NCI-H146 treated with DMSO at 0.1 percent for 48 hours (cell line): ENCODE measurements at regions not wholly inside any gene's neighbourhood (a gene's known extent, or its start where the extent isn't known, plus 50 kb on each side); places are given as distances from the start of the nearest gene placed in this dataset.
A peak's percentile ranks its signal among the peaks of the same experiment; 100 is the strongest.

ENCODE experiments used
- DNase-seq: peaks from one replicate; lab custom pipeline; 2025; ENCODE audit not compliant: unreplicated experiment; lab: John Stamatoyannopoulos, UW

GRCh38 chr2:234730066-234730640, 221.7 kb upstream of the SH3BP4 start:
- peak; percentile 30 for DNase-seq

GRCh38 chr2:234725528-234726264, 226.1 kb upstream of the SH3BP4 start:
- DNase-seq: no peak

GRCh38 chr2:234724850-234725249, 227.0 kb upstream of the SH3BP4 start:
- DNase-seq: no peak

GRCh38 chr2:234723400-234723799, 226.5 kb upstream of the ARL4C start:
- no peak for DNase-seq

- no peak for DNase-seq
These were observed 225.3 kb upstream of the ARL4C start for GRCh38 chr2:234722176-234722575.

GRCh38 chr2:234719116-234719716, 222.3 kb upstream of the ARL4C start:
- no peak for DNase-seq

GRCh38 chr2:234716271-234716670, 219.4 kb upstream of the ARL4C start:
- DNase-seq: no peak

GRCh38 chr2:234715671-234716250, 218.9 kb upstream of the ARL4C start:
- no peak for DNase-seq

GRCh38 chr2:234714711-234715110, 217.8 kb upstream of the ARL4C start:
- DNase-seq: no peak

- DNase-seq: no peak
These were observed 215.6 kb upstream of the ARL4C start for GRCh38 chr2:234712421-234712935.

GRCh38 chr2:234711308-234711707, 214.4 kb upstream of the ARL4C start:
- no peak for DNase-seq

GRCh38 chr2:234710587-234710986, 213.7 kb upstream of the ARL4C start:
- DNase-seq: no peak

- DNase-seq: no peak
These were observed 213.2 kb upstream of the ARL4C start for GRCh38 chr2:234710066-234710465.

GRCh38 chr2:234708717-234709116, 211.8 kb upstream of the ARL4C start:
- no peak for DNase-seq

- no peak for DNase-seq
These were observed 211.3 kb upstream of the ARL4C start for GRCh38 chr2:234708091-234708683.

- no peak for DNase-seq
These were observed 209.2 kb upstream of the ARL4C start for GRCh38 chr2:234706086-234706485.

GRCh38 chr2:234705108-234705507, 208.2 kb upstream of the ARL4C start:
- no peak for DNase-seq

GRCh38 chr2:234703258-234703657, 206.4 kb upstream of the ARL4C start:
- peak; percentile 25 for DNase-seq

- DNase-seq: peak; percentile 67
These were observed 205.9 kb upstream of the ARL4C start for GRCh38 chr2:234702731-234703225.

GRCh38 chr2:234701841-234702240, 205.0 kb upstream of the ARL4C start:
- no peak for DNase-seq

- no peak for DNase-seq
These were observed 204.5 kb upstream of the ARL4C start for GRCh38 chr2:234701421-234701820.
